Forelimb muscle (tissue), 1 donor: ENCODE measurements at regions not wholly inside any gene's neighbourhood (a gene's known extent, or its start where the extent isn't known, plus 50 kb on each side); places are given as distances from the start of the nearest gene placed in this dataset.

Source experiments
- DNase-seq: peaks from one replicate; pipeline ENCODE4 v3.0.0-alpha.2; 2013; ENCODE audit warnings: low read depth

DNA sequence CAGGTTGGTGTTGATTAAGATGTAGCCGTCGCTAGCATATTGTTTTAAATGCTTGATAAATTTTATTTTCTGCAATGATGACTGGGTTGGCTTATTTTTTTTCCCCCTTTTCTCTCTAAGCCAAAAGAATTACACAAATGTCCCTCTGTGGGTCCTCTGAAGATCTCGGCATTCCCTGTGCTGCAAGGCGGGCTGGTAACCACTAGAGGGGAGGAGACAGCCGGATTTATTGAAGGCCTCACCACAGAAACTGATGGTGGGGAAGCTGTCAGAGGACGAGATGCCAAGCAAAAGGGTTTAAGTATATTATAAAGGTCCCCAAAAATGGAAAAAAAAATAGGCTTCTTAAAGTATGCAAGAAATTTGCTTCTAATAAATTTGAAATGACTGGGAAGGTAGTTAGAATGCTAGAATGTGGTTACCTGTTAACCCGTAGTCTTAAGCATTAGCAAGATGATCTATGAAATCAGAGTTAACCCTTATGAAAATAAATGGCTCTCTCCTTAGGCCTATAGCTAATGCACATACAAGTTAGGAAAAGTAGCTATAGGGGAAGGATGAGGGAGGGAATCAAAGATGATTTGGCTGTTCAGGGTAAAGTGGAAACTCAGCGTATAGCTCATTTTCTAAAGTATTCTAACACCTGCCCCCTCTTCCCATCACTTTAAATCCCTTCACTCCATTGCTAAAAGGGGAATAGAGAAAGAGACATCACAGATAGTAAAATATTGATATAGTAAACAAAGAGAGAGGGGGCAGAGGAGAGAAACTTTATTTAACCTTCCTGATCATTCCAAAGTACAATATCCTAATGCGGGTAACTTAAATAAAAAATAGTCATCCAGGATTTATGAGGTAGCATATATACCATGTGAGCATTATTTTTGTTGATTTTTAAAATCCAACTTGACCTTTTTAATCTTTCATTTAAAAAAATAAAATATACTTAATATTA is 894.5 kb upstream of the POU3F3 start:
- DNase-seq = no peak

DNA sequence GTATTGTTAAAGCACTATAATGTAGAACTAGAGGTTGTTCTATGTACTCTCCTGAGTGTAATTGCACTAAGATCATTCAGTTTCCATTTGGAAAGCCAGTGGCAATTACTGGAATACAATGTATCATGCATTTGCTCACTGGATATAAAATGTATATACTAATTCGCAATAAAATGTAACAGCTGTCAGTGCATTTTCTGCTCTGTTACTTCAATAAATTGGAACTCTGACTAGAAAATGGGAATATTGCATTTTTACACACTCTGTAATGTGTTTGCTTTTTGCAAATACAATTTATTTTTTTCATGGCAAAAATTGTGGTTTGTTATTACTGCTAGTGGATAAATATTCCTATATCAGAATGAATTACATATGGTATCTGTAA is 893.8 kb upstream of the POU3F3 start:
- no peak for DNase-seq

DNA sequence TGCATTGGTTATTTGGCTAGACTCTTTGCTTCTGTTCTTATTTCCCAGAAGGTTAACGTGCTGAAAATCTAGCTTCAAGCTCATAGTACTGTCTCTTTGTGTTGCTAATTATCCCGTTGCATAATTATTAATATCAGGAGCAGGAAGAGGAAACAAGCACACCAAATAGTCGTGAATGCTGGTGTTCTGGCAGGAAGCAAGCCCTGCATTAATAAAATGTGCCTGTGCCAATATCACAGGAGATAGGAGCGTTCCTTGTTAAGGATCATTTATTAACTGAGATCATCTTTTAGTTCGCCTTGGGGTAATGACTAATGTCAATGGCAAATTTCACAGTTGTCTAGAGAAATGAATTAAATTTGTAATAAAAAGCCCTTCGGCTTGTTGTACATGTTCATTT is 893.0 kb upstream of the POU3F3 start:
- DNase-seq = no peak

DNA sequence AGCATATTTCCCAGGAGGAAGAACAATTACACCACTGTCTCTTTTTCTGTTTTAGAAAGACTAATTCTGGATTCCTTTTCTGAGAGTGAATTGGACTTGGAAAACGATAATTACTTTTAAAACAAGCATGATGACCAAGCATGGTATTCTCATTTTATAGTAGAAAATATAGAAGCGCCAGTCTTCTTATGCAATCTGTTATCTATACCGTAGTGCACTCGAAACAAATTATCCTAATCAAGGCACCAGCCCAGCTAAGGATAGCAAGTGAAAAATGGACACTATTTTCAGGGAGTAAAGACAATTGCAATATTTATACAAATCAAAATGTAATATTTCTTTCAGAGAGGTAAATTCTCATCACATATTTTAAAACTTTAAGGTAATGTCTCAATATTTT is 892.1 kb upstream of the POU3F3 start:
- no peak for DNase-seq

DNA sequence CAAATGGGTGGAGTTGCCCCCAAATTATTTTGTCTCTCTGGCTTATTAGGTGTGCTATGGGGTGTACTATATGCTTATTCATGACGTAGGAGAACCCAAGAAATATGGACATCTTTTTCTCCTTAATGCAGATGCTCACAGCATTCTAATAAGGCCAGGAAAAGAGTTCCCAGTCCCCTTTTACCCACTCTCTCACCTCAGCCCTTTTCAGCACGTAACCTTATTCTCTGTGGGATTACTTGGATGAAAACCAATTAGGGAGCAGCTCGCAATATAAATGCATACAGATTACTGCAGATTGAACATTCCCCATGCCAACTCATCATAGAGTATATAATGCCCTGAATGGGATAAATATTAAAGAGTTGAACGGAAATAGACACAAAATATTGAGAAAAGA is 891.2 kb upstream of the POU3F3 start:
- DNase-seq = no peak

DNA sequence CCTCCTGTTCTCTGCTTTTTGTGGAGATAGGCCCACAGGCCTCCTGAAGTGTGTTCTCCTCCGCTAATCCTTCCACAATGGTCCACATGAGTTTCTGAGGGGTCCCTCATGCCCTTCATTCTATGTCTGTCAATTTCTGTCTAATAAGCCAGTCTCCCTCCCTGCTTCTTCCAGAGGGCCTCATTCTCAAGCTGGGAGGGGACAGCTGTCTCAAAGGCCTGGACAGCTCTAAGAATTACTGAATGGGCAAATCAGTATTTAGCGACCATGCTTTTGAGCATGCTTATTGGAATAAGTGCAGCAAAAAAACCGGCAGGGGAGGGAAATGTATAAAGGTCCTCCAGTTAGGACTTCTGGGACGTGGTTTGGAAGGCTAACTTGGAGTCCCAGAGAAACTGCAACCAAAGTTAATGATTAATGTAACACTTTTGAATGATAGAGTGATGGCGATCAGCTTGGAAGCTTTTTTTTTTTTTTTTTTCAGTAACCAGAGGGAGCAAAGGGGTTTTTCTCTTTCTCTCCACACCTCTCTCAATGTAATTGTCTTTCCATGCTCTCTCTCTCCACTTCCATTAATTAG is 890.7 kb upstream of the POU3F3 start:
- DNase-seq = no peak

DNA sequence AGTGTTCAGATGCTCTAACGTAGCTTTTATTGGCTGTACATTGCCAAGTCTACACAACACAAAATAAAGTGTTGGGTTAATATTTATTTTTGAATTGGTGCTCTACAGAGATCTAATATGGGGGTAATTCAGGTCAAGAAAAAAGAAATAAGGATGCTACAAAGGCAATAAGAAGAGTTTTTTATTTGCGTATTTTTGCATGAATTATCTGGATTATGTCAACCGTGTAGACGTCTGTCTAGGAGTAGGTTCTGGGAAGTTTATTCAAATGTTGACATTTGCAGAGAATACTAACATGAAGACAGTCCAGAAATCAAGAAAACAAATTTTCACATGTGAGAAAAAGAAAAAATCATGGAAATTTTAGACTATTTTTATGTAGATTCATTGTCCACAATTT is 876.7 kb upstream of the POU3F3 start:
- no peak for DNase-seq

DNA sequence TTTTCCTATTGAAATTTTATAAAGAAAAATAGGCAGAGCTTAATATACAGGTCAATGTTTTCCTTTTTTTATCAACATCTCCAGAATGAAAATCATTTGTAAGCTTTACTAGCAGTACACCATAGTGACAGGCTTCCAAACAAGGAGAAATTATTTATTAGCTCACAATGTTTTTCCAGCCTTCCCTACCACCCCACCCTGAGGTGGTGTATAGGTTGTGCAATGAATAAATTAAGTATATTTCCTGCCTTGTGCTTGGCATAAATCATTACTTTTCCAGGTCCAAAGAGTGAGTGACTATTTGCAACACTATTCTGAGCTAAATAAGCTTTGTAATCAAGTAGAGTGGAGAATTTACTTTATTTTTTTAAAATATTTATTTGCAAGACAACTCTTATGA is 876.2 kb upstream of the POU3F3 start:
- no peak for DNase-seq

DNA sequence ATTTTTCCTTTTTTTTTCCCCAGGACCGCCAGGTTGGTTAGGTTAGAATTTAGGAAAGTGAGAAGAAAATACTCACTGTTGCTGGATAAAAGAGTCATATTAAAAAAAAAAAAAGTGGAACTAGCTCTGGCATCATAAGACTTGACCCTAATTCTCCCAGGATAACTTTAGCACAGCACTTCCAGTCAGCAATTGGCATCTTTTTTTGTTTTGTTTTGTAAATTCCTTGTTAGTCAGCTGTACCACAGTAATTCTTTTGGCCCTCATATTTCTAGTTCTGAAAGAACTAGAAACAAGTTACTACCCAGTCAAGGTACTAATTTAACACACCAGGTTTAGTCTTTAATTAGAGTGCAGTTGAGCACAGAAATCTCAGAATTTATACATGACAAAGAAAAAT is 873.5 kb upstream of the POU3F3 start:
- no peak for DNase-seq

DNA sequence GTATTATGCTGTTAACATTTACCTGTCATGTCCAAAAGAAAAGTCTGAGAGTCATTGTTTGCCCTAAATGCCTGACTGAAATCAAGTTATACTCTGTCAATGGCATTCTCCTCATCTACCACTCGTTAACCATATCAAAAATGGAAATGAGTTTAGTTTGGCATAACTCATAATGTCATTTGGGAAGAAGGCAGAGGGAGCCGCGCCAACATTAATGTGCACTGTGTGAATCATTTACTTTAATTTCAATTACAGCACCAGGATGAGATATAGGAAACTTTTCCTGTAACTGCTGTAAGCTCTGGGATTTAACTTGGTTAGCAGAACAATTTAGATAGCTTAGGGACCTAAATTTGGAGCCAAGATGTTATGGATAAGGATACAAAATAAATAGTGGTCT is 871.2 kb upstream of the POU3F3 start:
- DNase-seq = no peak

DNA sequence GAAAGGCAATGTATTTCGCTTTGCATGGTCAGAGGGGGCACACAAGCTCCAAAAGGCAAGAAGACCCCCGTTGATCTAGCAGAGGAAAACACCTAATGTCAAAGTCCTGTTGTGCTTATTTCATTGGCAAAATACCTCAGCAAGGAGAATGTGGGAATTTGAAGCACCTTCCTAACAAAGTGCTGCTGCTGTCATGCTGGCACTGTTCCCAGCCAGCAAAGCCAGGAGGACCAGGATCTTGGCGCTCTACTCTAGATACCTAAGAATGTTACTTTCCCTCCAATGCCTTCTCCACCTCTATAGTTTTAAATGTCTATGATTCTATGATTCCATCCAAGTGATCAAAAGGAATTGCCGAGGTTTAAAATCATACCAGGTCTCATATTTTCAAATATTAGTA is 867.9 kb upstream of the POU3F3 start:
- no peak for DNase-seq

DNA sequence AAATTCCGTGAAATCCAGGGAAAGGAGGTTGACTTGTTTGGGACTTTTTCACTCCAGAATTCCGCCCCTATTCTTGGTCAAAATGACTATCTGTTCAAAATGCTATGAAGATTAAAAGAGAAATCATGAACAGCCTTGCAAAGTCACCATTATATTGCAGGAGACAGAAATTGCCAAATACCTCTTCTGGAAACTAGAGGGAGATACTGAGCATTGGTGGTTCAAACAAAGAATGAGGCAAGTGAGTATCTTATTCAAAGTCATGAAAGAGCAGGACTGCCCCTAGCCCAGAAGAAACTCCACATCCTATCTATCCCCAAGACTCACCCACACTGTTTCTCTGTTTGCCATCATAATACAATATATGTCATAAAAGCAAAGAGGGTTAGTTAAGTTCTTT is 862.3 kb upstream of the POU3F3 start:
- no peak for DNase-seq

DNA sequence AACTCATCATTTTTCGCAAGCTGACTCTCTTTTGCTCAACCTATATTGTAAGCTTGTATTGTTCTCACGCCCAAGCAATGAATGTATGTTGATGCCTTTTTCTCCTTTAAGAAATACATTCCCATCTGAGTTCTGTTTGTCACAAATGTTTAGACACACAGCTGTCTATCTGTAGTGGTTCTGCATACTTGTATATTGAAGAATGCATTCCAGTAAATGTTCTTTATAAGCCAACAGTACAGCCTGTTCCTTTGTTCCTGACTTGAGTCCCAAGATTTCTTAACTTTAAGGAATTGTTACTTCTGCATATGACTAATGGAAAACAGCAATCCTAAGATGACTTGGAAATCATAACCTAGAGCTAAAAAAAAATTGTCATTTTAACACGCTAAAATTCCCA is 849.1 kb upstream of the POU3F3 start:
- no peak for DNase-seq

DNA sequence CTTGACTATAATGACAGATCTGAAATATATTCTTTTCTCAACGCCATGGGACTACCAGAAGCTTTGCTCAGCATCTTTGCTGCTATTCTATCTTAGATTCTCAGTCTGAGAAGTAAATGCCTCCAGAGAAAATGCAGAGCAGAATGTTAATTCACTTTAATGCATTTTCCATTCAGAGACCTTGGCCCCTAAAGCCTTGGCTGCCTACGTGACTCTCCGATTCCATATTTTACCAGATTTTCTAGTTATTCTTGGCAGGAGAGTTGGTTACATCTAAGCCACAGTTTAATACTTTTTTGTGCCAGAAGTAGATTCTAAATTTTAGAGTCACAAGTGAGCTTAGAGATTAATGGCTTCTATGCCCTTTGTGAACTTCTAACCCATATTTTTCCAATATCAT is 837.1 kb upstream of the POU3F3 start:
- no peak for DNase-seq

DNA sequence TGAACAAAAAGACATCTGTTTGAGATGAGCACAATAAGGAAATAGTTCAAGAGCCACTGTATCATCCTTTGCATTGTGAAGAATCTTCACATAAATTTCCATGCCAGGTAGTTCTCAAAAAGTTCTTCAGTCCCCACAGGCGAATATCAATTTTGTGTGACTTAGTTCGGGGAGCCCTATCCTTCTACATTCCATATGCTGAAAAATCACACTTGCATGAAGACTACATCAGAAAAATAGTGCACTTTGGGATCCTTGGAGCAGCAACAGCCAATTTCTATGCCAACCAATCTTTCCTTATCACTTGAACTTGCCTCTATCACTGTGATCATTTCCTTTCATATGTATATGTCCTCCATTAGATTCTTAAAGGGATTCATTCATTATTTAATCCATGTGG is 830.6 kb upstream of the POU3F3 start:
- no peak for DNase-seq

DNA sequence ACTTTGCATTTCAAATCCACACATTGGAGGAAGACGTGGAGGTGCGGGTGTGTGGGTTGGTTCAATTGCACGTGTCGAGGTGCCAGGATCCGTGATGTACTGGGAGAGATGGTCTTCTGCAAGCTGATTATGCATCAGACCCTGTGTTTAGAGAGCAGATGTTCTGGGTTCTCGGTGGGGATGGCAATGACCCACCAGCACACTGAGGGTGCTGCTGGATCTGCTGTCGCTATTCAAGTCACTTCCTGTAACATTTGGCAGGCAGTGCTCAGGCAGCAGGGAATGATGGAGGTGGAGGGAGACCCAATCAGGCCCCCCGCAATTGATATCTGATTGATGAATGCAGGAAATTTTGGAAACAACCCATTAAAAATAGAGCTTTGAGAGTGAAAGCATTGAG is 830.1 kb upstream of the POU3F3 start:
- DNase-seq = no peak

DNA sequence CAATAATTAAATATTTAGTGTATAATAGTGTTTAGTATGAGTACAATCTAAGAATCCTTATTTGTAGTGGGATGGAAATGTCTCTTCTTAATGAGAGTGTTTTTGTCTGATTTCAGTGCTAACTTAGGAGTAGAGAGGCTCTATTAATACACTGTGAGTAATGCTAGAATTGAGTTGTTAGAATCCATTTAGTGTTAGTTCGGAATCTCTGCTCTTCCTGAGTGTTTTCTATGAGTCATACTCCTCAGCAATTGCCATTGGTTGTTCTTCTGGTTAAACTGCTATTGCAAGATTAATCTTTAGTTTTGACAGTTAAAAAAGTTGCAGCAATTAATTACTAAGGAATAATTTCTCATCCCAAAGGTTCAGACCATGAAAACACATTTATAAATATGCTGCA is 828.6 kb upstream of the POU3F3 start:
- DNase-seq = no peak

DNA sequence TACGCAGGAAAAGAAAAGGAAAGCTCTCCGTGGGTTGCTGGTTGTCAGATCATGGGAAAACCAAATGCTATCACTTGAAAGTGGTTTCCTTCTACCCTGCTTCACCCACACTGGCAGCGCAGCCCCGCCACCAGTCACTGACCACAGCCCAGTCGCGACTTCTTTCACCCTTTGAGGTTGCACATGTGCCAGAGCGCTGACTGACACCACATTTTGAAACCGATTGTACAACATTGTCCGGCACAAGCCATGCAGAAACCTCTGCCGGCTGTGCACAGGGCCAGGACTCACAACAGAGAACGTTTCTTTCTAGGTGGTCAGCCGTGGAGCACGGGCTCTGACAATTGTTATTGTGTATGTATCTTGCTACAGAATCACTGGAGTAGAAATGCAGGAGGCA is 827.2 kb upstream of the POU3F3 start:
- DNase-seq = no peak

DNA sequence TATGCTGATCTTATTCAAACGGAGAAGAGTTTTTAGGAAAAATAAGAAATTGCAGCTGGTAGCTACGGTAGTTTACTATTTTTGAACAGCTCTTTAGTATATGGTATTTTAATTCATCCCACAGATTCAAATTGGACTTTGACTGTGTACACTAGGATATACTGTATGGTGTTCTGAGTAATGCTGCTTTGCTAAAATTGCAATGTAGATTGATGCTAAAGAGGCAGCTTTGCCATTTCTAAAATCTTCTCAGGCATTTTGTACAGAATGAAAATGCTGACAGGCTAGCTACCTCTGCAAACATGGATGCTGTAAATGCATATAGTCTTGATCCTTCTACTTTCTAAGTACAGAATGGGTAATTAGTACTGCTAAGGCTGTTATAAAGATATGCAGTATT is 826.6 kb upstream of the POU3F3 start:
- DNase-seq = no peak

DNA sequence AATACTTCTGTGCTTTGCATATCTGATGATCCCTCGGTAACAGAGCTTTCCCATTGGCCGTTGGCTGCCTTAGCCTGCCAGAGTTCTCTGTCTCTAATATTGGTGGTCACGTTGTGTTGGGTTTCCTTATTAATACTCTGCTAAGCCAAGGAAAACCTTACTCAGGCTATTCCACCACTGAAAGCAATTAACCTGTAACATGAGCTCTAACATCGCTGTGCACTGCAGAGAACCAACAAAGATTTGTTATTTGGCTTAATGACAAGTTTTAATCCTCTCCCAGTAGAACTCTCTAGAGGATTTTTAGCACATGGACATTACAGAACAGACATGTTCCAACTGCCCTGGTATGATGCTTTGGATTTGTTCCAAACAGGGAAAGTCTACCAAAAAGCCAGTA is 825.9 kb upstream of the POU3F3 start:
- no peak for DNase-seq

DNA sequence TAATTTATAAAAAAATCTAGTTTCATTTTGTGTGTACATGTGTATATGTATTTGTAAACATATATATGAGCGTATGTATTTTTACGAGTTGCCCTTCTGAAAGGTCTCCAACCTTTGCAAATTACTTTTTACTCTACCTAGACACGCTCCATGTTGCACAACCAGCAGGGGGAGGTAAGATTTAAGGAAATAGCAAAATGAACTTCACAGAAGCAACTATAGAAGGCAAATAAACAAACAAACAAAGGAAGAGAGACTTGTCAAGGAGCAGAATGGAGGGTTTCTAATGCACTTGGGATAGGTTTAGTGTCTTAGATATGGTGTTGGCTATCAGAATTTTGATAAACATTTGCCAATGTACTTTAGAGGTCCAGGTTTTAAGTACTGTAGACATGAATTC is 820.5 kb upstream of the POU3F3 start:
- no peak for DNase-seq

DNA sequence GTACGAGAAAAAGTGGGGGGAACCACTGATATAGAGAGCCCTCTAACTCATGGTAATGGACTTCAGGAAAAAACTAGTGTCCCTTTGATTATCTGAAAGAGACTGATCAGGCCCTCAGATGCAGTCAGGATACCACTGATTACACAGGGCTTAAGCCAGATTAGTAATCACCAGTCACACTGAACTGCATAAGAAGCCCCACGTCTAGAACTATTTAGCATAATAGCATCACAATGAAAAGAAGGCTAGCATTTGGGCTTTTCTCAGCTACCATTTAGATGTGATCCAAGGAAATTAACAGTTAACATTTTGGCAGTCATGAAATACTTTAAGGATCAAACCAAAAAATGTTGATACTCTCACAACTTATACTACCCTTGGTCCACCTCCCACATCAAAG is 813.1 kb upstream of the POU3F3 start:
- no peak for DNase-seq

DNA sequence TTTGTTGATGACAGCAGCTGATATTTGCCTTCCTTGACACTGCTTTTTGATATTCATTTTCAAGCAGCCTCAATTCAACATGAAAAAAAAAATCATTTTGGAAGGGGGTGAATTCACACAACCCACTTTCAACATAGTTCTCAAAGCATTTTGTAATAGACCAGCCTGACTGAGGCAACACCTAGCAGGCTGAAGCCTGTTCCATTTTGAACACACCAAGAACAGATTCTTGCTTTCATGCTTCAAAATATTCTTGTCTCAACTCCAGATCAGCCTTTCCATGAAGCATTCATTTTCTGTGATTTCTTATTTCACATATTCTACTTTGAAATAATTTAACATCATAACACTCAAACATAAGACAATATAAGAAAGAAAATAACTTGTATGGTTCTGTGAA is 812.6 kb upstream of the POU3F3 start:
- DNase-seq = no peak

DNA sequence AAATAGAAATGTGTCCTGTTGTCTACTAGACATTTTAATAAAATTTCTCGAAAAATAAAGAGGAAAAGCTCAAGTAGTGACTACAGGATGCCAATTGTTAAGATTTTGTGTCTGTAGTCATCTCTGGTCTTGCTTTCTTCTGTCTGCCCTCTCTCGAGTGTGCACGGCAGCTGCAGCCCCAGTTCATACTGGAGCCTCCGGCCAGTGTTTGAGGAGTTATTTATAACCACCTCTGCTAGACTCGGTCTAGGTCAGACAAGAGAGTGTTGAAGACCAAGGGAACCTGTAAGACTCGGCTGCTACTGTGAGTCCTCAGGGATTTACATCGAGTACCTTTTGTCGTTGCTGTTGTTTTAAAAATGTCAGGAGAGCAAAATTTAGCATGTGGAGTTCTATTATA is 810.1 kb upstream of the POU3F3 start:
- DNase-seq = no peak
